ENCODE measurements at regions not wholly inside any gene's neighbourhood (a gene's known extent, or its start where the extent isn't known, plus 50 kb on each side); places are given as distances from the start of the nearest gene placed in this dataset.

DNA sequence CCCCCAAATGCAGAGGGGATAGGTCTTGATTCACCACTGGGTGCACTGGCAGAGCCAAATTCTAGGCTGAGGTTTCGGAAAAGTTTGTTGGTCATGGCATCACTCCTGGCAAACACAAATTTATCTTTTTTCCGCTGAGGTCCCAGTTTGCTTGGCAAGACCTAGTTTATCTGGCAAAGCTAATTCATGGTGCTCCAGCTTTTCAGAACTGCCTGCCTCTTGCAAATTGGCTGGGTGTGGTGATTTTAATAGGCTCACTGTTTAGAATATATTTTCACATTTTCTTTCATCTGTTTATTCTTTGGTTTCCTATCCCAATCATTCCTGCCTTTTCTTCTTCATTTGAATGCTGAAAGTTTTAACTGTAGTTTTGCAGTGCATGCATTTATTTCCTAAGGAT is 50.5 kb upstream of the MAMDC2 start:
- WGBS (ENCODE audit: insufficient coverage, low coverage, low lambda C conversion rate, missing lambda C conversion rate), result 37% methylated on average over 2 of the region's 2 CpGs
- intact Hi-C loops (cut with DNase I), result no loop called here
- Histone ChIP-seq H3K4me1 (no peaks in the 10 kb centered on the region), H3K27me3 (no peaks in the 10 kb centered on the region), H3K36me3 (no peaks in the 10 kb centered on the region), H3K4me3 (no peak overlapping the region), H3K27ac (no peak overlapping the region), H3K9me3 (no peaks in the 10 kb centered on the region)
- no peak for ATAC-seq
- no peak for TF ChIP-seq POLR2A (IDR thresholded peaks at IDR 0.05)
- TF ChIP-seq CTCF (IDR thresholded peaks at IDR 0.05), result no peak
- DNase-seq, result no peak

Data from right lobe of liver (tissue), 6 donors.